ENCODE measurements at regions not wholly inside any gene's neighbourhood (a gene's known extent, or its start where the extent isn't known, plus 50 kb on each side); places are given as distances from the start of the nearest gene placed in this dataset.

- H3K4me3 ChIP-seq (ENCODE audit: control insufficient read depth, low read depth, low read length), result no peak overlapping the region
- DNase-seq (ENCODE audit: low read depth), result no peak
- TF ChIP-seq CTCF (conservative IDR thresholded peaks at IDR 0.05; ENCODE audit: control insufficient read depth, insufficient read depth, low read depth, low read length), result no peak
Measured at GRCh38 chr10:88092973-88093372, 229.5 kb downstream of the PTEN start.

- no peak overlapping the region for H3K4me3 ChIP-seq (ENCODE audit: control insufficient read depth, low read depth, low read length)
- no peak for TF ChIP-seq CTCF (conservative IDR thresholded peaks at IDR 0.05; ENCODE audit: control insufficient read depth, insufficient read depth, low read depth, low read length)
- no peak for DNase-seq (ENCODE audit: low read depth)
Measured at GRCh38 chr10:88094795-88095194, 231.4 kb downstream of the PTEN start.

- peak; percentile 26 for DNase-seq (ENCODE audit: low read depth)
- no peak for TF ChIP-seq CTCF (conservative IDR thresholded peaks at IDR 0.05; ENCODE audit: control insufficient read depth, insufficient read depth, low read depth, low read length)
- no peak overlapping the region for H3K4me3 ChIP-seq (ENCODE audit: control insufficient read depth, low read depth, low read length)
Measured at GRCh38 chr10:88095223-88095721, 231.8 kb downstream of the PTEN start.

- TF ChIP-seq CTCF (conservative IDR thresholded peaks at IDR 0.05; ENCODE audit: control insufficient read depth, insufficient read depth, low read depth, low read length), result no peak
- H3K4me3 ChIP-seq (ENCODE audit: control insufficient read depth, low read depth, low read length), result no peak overlapping the region
- DNase-seq (ENCODE audit: low read depth), result no peak
Measured at GRCh38 chr10:88095778-88096431, 232.5 kb downstream of the PTEN start.

- no peak for DNase-seq (ENCODE audit: low read depth)
- no peak for TF ChIP-seq CTCF (conservative IDR thresholded peaks at IDR 0.05; ENCODE audit: control insufficient read depth, insufficient read depth, low read depth, low read length)
- no peak overlapping the region for H3K4me3 ChIP-seq (ENCODE audit: control insufficient read depth, low read depth, low read length)
Measured at GRCh38 chr10:88097092-88097516, 233.7 kb downstream of the PTEN start.

GRCh38 chr10:88097536-88097935 lies 234.1 kb downstream of the PTEN start:
- H3K4me3 ChIP-seq (ENCODE audit: control insufficient read depth, low read depth, low read length), result no peak overlapping the region
- no peak for TF ChIP-seq CTCF (conservative IDR thresholded peaks at IDR 0.05; ENCODE audit: control insufficient read depth, insufficient read depth, low read depth, low read length)
- DNase-seq (ENCODE audit: low read depth), result peak; percentile 43
